Stimulated activated memory B cell treated with anti-CD40 and anti-IgM and Interleukin-4, amounts not matched to agents 10 μg/mL and 1 μg/mL and 100 μg/mL, for 72 hours (primary cell): ENCODE measurements at regions not wholly inside any gene's neighbourhood (a gene's known extent, or its start where the extent isn't known, plus 50 kb on each side); places are given as distances from the start of the nearest gene placed in this dataset.
"Not testable (repeated sequence)": the region's sequence is repeated elsewhere in the genome, so short reads cannot be mapped to it uniquely, and the experiment has no call there.

Source experiments
- ATAC-seq: fragments of 150-1000 bp; cut with Tn5 transposase; 2 replicates; pipeline ENCODE4 v1.10.0; 2021
- H3K27ac Mint-ChIP-seq: one replicate; pipeline ENCODE4 v1.8.0; 2022; ENCODE audit warnings: mild to moderate bottlenecking, mixed read lengths
- H3K27me3 Mint-ChIP-seq: one replicate; pipeline ENCODE4 v1.8.0; 2022; ENCODE audit warnings: mixed read lengths
- H3K36me3 Mint-ChIP-seq: one replicate; pipeline ENCODE4 v1.8.0; 2022; ENCODE audit warnings: mixed read lengths
- H3K4me1 Mint-ChIP-seq: one replicate; pipeline ENCODE4 v1.8.0; 2022; ENCODE audit warnings: mixed read lengths
- H3K4me3 Mint-ChIP-seq: one replicate; pipeline ENCODE4 v1.8.0; 2022; ENCODE audit warnings: mild to moderate bottlenecking, moderate library complexity, mixed read lengths
- H3K9me3 Mint-ChIP-seq: one replicate; pipeline ENCODE4 v1.8.0; 2022; ENCODE audit warnings: mixed read lengths

DNA sequence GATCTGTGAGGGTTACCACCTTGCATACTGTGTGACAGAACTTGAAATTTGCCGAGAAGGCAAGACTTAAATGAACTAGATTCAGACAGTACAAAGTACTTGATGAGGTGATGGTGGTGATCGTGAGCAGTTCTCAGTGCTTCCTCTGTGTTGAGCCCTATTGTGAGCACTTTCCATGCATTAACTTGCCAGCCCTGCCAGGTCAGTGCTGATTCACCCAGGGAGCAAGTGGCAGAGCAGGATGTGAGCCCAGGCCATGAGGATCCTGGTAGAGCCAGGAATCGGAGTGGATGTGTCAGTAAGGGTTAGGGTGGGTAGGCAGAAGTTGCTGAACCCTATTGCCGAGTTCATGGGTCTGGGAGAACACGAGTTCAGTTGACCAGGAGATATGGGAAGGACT lies 4545.7 kb upstream of the TPTE start:
- H3K4me1 Mint-ChIP-seq, ATAC-seq, H3K9me3 Mint-ChIP-seq, H3K4me3 Mint-ChIP-seq, H3K36me3 Mint-ChIP-seq, H3K27me3 Mint-ChIP-seq, H3K27ac Mint-ChIP-seq: not testable (repeated sequence)

GRCh38 chr21:5997586-5997985 lies 4523.8 kb upstream of the TPTE start:
- H3K4me3 Mint-ChIP-seq = not testable (repeated sequence)

GRCh38 chr21:6015422-6016057 lies 4505.8 kb upstream of the TPTE start:
- not testable (repeated sequence) for H3K4me3 Mint-ChIP-seq, H3K4me1 Mint-ChIP-seq

More at GRCh38 chr21:5997586-5997985, 4523.8 kb upstream of the TPTE start:
- not testable (repeated sequence) for H3K27me3 Mint-ChIP-seq, H3K27ac Mint-ChIP-seq, ATAC-seq, H3K4me1 Mint-ChIP-seq, H3K36me3 Mint-ChIP-seq, H3K9me3 Mint-ChIP-seq

GRCh38 chr21:6020460-6020859 lies 4500.9 kb upstream of the TPTE start:
- not testable (repeated sequence) for ATAC-seq, H3K36me3 Mint-ChIP-seq, H3K4me1 Mint-ChIP-seq, H3K27me3 Mint-ChIP-seq, H3K9me3 Mint-ChIP-seq, H3K4me3 Mint-ChIP-seq, H3K27ac Mint-ChIP-seq

More at GRCh38 chr21:6015422-6016057, 4505.8 kb upstream of the TPTE start:
- H3K27me3 Mint-ChIP-seq, H3K9me3 Mint-ChIP-seq, H3K27ac Mint-ChIP-seq, ATAC-seq, H3K36me3 Mint-ChIP-seq: not testable (repeated sequence)

GRCh38 chr21:6020953-6021716 lies 4500.2 kb upstream of the TPTE start:
- H3K4me3 Mint-ChIP-seq, H3K9me3 Mint-ChIP-seq, ATAC-seq, H3K36me3 Mint-ChIP-seq, H3K27me3 Mint-ChIP-seq, H3K4me1 Mint-ChIP-seq, H3K27ac Mint-ChIP-seq: not testable (repeated sequence)

DNA sequence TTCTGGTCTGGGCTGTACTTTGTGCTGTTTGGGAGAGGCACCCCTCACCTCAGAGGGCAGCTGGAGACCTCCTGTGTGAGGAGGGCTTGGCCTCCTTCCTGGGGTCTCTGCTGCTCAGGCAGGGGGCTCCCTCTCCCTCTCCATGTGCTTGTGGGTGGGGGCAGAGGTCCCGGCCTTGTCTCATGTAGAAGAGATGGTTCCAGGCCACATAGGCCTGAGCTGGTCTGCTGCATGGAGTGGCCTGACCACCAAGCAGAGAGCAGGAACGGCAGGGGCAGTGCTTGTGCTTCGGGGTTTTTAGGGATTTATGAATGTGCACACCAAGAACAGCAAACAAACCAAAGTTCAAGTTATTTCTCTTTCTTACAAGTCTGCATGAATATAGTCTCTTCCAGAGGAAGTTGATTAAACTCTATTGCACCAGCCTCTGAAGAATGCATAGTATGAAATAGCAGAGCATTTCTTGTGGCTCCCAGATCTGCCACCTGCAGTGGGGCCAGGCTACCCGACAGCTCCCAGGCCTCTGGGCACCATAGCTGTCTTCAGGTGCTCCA lies 4499.6 kb upstream of the TPTE start:
- not testable (repeated sequence) for H3K9me3 Mint-ChIP-seq, ATAC-seq, H3K36me3 Mint-ChIP-seq, H3K4me3 Mint-ChIP-seq, H3K4me1 Mint-ChIP-seq, H3K27ac Mint-ChIP-seq, H3K27me3 Mint-ChIP-seq

- not testable (repeated sequence) for H3K27ac Mint-ChIP-seq, ATAC-seq, H3K4me1 Mint-ChIP-seq, H3K36me3 Mint-ChIP-seq, H3K4me3 Mint-ChIP-seq, H3K9me3 Mint-ChIP-seq, H3K27me3 Mint-ChIP-seq
These were observed 4498.1 kb upstream of the TPTE start for GRCh38 chr21:6023331-6023730.

- not testable (repeated sequence) for H3K4me3 Mint-ChIP-seq, H3K27ac Mint-ChIP-seq, H3K36me3 Mint-ChIP-seq, H3K27me3 Mint-ChIP-seq, H3K9me3 Mint-ChIP-seq, H3K4me1 Mint-ChIP-seq, ATAC-seq
These were observed 4496.2 kb upstream of the TPTE start for GRCh38 chr21:6025139-6025538.

DNA sequence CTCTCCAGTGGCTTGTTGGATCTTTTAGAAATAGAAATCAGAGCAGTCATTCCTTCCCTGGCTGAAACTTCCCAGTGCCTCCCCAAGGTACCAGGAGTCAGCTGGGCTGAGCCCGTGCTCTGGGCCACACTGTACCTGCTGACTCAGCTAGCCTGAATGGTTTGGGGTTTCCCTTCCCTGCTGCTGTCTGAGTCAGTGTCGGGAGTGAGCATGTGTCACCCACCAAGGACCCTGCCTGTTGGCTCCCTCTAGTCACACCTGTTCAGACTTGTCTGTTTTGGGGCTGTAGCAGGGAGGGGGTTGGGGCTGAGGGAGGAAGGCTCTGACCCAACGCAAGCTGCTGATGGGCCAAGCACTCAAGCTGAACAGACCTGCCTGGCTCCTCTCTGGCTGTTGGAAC lies 4493.9 kb upstream of the TPTE start:
- not testable (repeated sequence) for H3K27ac Mint-ChIP-seq, H3K4me3 Mint-ChIP-seq, H3K27me3 Mint-ChIP-seq, H3K9me3 Mint-ChIP-seq, H3K36me3 Mint-ChIP-seq, H3K4me1 Mint-ChIP-seq
- peak; percentile 79 for ATAC-seq

DNA sequence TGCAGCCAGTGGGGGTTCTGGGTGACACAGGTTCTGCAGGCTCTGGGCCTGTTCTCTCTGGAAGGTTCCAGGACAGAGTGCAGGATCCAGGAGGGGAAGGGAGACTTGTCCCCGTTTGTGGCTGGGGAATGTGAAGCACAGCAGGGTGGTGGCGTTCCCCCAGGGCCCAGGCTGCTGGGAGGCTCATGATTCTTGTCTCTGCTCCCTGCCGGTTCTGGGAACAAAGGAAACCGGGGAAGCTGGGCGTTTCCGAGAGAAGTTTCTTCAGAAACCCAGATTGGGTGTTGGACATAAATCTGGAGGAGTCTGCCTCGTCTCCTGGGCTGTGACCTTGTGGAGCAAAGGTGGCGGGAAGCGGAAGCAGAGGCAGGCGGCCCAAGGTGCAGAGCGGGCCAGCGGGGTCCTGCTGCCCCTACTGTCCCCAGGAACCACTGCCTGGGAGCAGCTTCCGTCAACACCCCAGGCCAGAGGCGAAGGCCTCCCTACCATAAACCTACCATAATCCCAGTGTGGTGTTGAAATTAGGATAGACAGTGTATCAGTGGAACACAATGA lies 4487.2 kb upstream of the TPTE start:
- H3K36me3 Mint-ChIP-seq, H3K27me3 Mint-ChIP-seq, H3K4me1 Mint-ChIP-seq: not testable (repeated sequence)

DNA sequence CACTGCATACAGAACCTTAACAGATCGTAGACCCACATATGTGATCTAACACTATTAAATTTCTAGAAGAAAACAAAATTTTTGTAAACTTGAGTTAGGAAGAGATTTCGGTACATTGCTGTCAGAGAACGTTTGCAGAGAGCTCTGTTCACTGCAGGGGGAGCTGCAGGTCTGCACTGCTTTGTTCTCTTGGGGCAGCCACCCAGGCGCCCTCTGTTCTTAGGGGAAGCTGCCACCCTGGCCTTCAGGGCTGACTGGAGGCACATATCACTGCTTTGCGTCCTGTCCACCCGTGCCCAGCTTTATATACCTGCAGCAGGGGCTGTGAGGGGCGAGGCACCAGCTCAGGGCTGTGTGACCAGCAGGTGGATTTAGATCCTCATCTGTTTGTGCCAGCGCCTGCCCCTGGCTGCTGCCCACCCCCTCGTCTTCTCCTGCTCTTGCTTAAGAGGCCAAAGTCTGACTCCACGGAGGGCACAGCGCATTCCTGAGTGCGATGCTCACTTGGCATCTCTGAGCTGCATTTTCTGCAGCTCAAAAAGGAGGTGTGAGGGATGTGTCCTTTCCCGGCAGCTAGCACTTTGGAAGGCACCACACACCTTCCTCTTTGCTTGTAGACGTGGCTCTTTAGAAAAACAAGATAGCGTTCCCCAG lies 4486.4 kb upstream of the TPTE start:
- H3K27ac Mint-ChIP-seq, H3K27me3 Mint-ChIP-seq, H3K36me3 Mint-ChIP-seq, H3K4me1 Mint-ChIP-seq, H3K9me3 Mint-ChIP-seq, H3K4me3 Mint-ChIP-seq: not testable (repeated sequence)
- peak; percentile 57 for ATAC-seq

More for the DNA sequence above, 4487.2 kb upstream of the TPTE start:
- not testable (repeated sequence) for ATAC-seq, H3K9me3 Mint-ChIP-seq, H3K27ac Mint-ChIP-seq, H3K4me3 Mint-ChIP-seq

- ATAC-seq, H3K27me3 Mint-ChIP-seq, H3K27ac Mint-ChIP-seq, H3K4me3 Mint-ChIP-seq, H3K4me1 Mint-ChIP-seq, H3K36me3 Mint-ChIP-seq, H3K9me3 Mint-ChIP-seq: not testable (repeated sequence)
These were observed 4485.8 kb upstream of the TPTE start for GRCh38 chr21:6035474-6036155.

DNA sequence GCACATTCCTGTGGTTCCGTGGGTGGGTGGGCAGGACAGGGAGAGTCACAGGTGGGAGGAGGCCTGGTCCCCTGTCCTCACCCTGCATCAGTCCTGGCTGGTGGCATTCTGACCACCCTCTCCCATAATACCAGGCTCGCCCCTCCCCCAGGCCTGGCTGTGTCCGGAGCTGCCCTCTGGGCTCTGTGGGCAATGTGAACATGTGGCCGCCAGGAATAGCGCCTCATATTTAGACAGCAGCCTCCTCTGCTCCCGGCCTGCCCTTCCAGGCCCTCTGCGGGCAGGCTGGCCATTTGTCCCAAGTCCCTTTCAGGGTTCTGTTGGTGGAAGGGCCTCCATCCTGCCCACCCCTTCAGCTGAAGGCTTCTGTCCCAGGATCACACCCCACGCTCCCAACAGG lies 4482.2 kb upstream of the TPTE start:
- ATAC-seq, H3K4me3 Mint-ChIP-seq, H3K4me1 Mint-ChIP-seq, H3K9me3 Mint-ChIP-seq, H3K36me3 Mint-ChIP-seq, H3K27me3 Mint-ChIP-seq, H3K27ac Mint-ChIP-seq: not testable (repeated sequence)

DNA sequence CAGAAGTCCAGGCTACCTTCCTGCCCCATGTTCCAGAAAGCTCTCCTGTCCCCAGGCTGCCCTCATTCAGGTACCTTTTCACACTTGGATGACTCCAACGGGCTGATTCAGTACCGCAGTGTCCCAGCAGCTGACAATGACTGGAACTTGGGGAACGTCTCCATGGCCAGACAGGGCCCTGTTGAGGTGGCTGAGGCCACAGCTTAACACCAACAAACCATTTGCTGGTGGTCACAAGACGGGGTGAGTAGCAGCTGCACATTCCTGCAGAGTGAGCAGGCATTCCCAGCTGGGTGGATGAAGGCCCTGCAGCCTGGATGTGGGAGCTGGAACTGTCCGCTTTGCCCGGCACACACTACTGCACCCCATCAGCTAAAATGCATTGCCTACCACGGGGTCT lies 4481.3 kb upstream of the TPTE start:
- H3K27ac Mint-ChIP-seq, H3K4me3 Mint-ChIP-seq, H3K27me3 Mint-ChIP-seq, H3K36me3 Mint-ChIP-seq, H3K9me3 Mint-ChIP-seq, H3K4me1 Mint-ChIP-seq, ATAC-seq: not testable (repeated sequence)
